ENCODE measurements at regions not wholly inside any gene's neighbourhood (a gene's known extent, or its start where the extent isn't known, plus 50 kb on each side); places are given as distances from the start of the nearest gene placed in this dataset.
"Not testable (repeated sequence)": the region's sequence is repeated elsewhere in the genome, so short reads cannot be mapped to it uniquely, and the experiment has no call there.

- FAIRE-seq, result no peak
- no peak for DNase-seq (ENCODE audit: low spot score in 2 of 2)
Observed at GRCh38 chr12:67484791-67485480, 163.6 kb upstream of the DYRK2 start.

DNA sequence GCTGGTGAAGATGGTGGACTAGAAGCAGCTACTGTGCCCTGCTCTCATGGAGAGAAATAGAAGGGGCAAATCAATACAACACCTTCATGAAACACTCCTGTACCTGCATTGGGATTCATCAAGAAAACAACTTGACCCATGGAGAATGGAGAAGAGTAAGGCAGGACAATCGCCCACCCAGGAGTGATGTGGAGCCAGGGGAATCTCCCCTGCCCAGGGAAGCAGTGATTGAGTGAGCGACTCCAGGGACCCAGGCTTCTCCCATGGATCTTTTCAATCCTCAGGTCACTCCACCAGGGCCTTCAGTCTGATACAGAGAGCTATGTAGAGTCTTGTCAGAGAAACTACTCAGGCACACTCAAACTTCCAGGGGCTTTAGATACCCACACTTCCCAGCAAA is 161.9 kb upstream of the DYRK2 start:
- DNase-seq (ENCODE audit: low spot score in 2 of 2) (no peak), FAIRE-seq (no peak)

DNA sequence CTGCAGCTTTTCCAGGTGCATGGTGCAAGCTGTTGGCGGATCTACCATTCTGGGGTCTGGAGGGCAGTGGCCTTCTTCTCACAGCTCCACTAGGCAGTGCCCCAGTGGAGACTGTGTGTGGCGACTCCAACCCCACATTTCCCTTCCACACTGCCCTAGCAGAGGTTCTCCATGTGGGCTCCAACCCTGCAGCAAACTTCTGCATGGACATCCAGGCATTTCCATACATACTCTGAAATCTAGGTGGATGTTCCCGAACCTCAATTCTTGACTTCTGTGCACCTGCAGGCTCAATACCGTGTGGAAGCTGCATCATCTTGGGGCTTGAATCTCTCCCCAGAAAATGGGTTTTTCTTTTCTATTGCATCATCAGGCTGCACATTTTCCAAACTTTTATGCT is 160.2 kb upstream of the DYRK2 start:
- not testable (repeated sequence) for DNase-seq (ENCODE audit: low spot score in 2 of 2); FAIRE-seq

- no peak for FAIRE-seq
- no peak for DNase-seq (ENCODE audit: low spot score in 2 of 2)
Observed at GRCh38 chr12:67489007-67489406, 159.5 kb upstream of the DYRK2 start.

DNA sequence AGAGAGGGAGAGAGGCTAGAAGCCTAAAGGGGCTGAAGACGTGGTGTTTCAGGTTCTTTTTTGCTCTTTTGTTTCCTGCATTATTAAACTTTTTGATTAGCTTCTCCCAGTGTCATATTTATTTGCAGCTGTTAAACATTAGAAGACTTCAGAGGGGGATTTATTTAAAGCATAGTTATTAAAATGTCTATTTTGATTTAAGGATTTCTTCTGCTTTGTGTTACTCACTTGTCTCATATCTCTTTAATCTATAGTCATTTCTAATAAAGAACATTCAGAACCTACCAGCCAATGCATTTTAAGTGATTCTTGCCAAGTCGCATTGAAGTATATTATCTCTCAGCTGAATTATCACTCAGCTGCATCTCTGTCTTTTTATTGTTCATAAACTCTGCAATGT is 152.0 kb upstream of the DYRK2 start:
- FAIRE-seq, result no peak
- no peak for DNase-seq (ENCODE audit: low spot score in 2 of 2)

DNA sequence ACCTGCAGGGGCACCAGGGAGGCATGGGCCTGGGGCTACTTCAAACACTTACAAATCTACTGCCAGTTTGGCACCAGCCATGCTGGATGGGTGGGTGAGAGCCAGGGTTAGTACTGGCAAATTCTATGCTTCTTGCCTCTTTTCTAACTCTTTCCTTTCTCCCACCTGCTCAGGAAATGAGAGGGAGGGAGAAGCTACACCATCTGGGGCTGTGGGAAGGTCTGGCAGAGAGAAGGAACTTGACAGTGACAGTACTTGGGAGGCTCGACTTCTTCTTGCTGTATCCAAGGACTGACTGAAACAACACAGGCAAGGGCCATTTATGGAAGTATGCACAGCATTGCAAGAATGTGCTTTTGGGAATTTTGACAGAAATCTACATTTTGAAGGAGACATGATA is 149.6 kb upstream of the DYRK2 start:
- FAIRE-seq (no peak), DNase-seq (ENCODE audit: low spot score in 2 of 2) (no peak)

- FAIRE-seq, result no peak
Observed at GRCh38 chr12:67501362-67501761, 147.2 kb upstream of the DYRK2 start.

GRCh38 chr12:67504026-67504425 is 144.5 kb upstream of the DYRK2 start:
- FAIRE-seq (no peak), DNase-seq (ENCODE audit: low spot score in 2 of 2) (no peak)

More at GRCh38 chr12:67501362-67501761, 147.2 kb upstream of the DYRK2 start:
- DNase-seq (ENCODE audit: low spot score in 2 of 2), result no peak

DNA sequence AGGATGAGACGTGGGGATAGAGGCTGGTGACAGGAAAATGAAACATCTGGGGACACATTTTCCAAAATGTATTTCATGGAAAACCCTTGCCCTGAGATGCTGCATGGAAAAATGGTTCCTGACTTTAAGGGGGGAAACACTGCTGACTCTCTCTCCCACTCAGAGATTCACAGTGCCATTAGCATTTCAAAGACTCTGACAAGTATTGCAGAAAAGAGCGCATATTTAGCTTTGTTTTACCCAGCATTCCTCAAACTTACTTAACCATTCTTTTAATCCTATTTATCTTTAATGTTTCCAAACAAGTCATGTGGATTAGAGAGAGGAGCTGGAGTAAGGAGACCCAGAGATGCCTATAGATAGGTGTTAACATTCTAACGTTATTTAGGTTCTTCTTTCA is 141.8 kb upstream of the DYRK2 start:
- FAIRE-seq (no peak), DNase-seq (ENCODE audit: low spot score in 2 of 2) (no peak)

DNA sequence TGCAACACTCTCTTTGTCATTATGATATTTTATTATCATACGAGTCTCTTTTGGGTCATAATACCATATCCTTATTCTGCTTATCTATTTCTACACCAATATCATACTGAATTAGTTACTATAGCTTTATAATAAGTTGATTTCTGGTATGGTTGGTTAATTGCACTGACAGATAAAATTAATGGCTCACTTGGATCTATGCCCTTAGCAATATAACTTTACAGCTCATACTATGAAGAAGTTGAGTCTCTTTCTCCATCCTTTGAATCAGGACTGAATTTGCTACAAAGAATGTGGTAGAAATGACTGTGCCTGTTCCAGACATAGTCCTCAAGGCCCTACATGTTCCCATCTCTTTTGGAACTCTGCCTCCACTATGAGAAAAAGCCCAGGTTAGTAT is 139.7 kb upstream of the DYRK2 start:
- no peak for FAIRE-seq

GRCh38 chr12:67509666-67510386 is 138.7 kb upstream of the DYRK2 start:
- FAIRE-seq, result no peak
- DNase-seq (ENCODE audit: low spot score in 2 of 2), result no peak

More for the DNA sequence above, 139.7 kb upstream of the DYRK2 start:
- DNase-seq (ENCODE audit: low spot score in 2 of 2), result no peak

- FAIRE-seq, result no peak
Observed at GRCh38 chr12:67512061-67512460, 136.5 kb upstream of the DYRK2 start.

DNA sequence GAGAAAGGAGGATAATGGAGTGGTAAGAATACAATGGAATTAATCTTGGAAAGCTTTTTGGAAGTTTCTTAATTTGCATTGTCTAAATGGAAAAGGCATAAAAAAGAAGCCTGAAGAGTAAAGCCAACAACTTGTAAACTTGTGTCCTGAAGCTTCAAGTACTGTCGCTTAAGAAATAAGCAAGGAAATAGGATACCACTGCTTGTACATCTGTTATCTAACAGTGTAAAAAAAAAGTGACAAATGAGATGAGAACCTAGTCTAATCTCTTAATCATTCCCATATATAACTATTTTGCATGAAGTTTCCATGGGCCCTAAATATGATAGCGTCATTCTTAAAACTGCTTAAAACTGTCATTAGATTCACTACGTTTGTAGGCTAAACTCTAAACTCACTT is 134.0 kb upstream of the DYRK2 start:
- FAIRE-seq (no peak), DNase-seq (ENCODE audit: low spot score in 2 of 2) (no peak)

More at GRCh38 chr12:67512061-67512460, 136.5 kb upstream of the DYRK2 start:
- DNase-seq (ENCODE audit: low spot score in 2 of 2), result no peak

DNA sequence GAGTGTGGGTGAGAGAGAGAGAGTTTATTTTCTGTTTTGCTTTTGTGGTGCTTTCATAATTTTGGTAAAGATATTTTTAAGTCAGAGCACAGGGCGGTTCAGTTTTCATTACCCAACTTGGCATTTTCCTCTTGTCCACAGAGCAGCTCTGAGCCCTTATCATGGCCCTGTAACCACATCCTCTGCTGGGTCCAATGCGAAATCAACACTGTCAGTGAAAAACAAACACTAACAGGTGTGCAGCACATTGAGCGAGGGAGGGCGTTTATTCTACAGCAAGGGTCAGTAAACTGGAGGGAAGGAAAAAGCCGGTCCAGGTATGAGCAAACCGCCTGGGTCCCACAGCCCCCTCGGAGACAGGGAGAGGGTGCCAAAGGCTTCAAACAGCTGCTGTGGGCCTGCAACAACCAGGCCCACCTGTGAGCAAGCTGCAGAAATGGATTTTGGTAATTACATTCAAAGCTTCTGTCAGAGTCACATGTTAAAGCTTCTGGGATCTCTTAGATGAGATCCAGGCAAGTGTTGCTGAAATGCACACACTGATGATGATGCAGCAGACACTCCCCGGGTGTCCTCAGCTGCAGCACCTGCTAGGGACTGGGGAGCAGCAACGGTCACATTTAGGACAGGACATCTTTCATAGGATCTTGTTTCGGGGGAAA is 132.7 kb upstream of the DYRK2 start:
- no peak for DNase-seq (ENCODE audit: low spot score in 2 of 2)
- FAIRE-seq, result no peak

DNA sequence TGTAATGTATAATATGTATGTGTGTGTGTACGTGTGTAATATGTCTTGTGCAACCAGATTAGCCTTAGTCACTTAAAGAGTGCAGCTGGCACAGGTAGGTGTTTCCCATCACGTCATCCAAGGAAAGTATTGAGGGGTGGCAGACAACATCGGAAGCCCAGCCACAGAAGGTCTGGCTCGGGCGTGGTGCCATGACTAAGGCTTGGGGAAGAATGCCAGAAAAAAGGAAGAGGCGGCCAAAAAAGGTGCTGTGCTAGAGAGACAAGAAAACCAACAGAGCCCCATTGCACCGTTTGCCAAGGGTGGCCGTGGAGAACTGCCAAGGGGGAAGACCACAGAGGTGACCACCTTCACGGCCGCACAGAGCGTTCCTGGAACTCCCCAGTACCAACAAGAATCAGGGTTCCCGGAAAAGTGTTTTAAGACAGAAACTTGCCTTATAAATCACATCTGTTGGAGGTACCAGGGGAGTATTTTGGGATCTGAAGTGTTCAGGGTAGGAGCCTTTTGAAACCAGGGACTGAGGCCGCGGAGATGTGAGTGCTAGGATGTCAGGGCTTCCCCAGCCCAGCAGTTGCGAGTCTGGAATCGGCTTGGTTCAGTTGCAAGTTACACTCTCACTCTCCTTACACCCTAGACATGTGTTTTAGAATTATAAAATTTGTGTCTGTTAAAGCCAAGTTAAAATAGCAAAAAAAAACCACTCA is 131.2 kb upstream of the DYRK2 start:
- no peak for FAIRE-seq
- DNase-seq (ENCODE audit: low spot score in 2 of 2), result no peak

GRCh38 chr12:67519484-67520433 is 128.8 kb upstream of the DYRK2 start:
- DNase-seq (ENCODE audit: low spot score in 2 of 2), result no peak
- FAIRE-seq, result no peak

- FAIRE-seq, result no peak
- no peak for DNase-seq (ENCODE audit: low spot score in 2 of 2)
Observed at GRCh38 chr12:67520606-67521005, 127.9 kb upstream of the DYRK2 start.

DNA sequence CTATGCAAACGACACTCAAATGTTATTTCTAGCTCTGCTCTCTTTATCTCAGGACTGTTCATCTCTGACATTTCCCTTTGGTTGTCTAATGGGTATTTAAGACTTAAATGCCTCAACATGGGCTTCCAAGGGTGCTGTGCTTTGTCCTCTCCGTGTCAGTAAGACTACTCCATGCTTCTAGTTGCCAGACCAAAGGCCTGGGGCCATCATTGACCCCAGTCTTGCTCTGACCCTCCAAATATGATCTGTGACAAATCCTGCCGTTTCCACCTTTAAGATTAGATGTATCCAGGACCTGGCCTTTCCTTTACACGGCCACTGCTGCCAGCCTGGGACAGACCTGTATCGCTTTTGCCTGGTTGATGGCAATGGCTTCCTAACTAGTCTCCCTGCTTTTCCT is 126.3 kb upstream of the DYRK2 start:
- FAIRE-seq (no peak), DNase-seq (ENCODE audit: low spot score in 2 of 2) (no peak)

DNA sequence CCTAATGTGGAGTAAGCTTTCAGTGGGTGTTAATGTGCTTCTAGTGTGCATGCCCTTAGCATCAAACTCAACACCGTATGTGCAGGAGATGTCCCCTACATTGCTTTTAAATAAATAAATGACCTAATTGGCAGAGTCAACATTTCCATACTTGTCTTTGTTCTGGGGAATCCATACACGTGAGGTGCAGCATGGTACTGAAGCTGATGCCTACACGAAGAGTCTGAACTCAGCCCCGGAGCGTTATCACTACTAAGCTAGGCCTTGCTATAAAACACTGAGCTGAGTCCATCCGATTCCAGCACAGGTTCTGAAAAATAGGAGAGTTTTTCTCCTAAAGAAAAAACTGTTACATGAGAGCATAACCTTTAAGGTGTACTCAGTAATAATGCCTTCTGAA is 125.0 kb upstream of the DYRK2 start:
- FAIRE-seq, result no peak
- no peak for DNase-seq (ENCODE audit: low spot score in 2 of 2)

All from frontal cortex (tissue), 3 donors.